ENCODE measurements at regions not wholly inside any gene's neighbourhood (a gene's known extent, or its start where the extent isn't known, plus 50 kb on each side); places are given as distances from the start of the nearest gene placed in this dataset.

- TF ChIP-seq CTCF (IDR thresholded peaks at IDR 0.05), result no peak
- TF ChIP-seq EP300 (IDR thresholded peaks at IDR 0.05), result no peak
- TF ChIP-seq POLR2AphosphoS5 (IDR thresholded peaks at IDR 0.05), result no peak
Measured at GRCh38 chr4:171667906-171668305, 145.3 kb upstream of the GALNTL6 start.
